Activated CD8-positive, alpha-beta memory T cell treated with anti-CD3 and anti-CD28 coated beads, Interleukin-2, amount 10 ng/mL, durations not matched to agents 7 days and 5 days (primary cell): ENCODE measurements at regions not wholly inside any gene's neighbourhood (a gene's known extent, or its start where the extent isn't known, plus 50 kb on each side); places are given as distances from the start of the nearest gene placed in this dataset.

ENCODE experiments used
- ATAC-seq: fragments of 150-1000 bp; cut with Tn5 transposase; one replicate; pipeline ENCODE4 v1.10.0; 2021; ENCODE audit warnings: moderate library complexity
- CTCF ChIA-PET: fragments of 350-600 bp; sonication (Branson Sonifier 250); formaldehyde crosslinking; loops from one replicate; lab custom pipeline; 2021; ENCODE audit warnings: antibody characterized with exemption; lab: Charles Lee
- DNase-seq: peaks from one replicate; pipeline ENCODE4 v3.0.0-alpha.2; 2020
- H3K27ac Mint-ChIP-seq: one replicate; pipeline ENCODE4 v1.8.0; 2021; ENCODE audit warnings: mild to moderate bottlenecking, mixed read lengths
- H3K27me3 Mint-ChIP-seq: one replicate; pipeline ENCODE4 v1.8.0; 2021; ENCODE audit warnings: mixed read lengths
- H3K36me3 Mint-ChIP-seq: one replicate; pipeline ENCODE4 v1.8.0; 2021; ENCODE audit warnings: mild to moderate bottlenecking, mixed read lengths
- H3K4me1 Mint-ChIP-seq: one replicate; pipeline ENCODE4 v1.8.0; 2021; ENCODE audit warnings: mixed read lengths
- H3K4me3 Mint-ChIP-seq: one replicate; pipeline ENCODE4 v1.8.0; 2021; ENCODE audit warnings: mild to moderate bottlenecking, moderate library complexity, mixed read lengths
- H3K9me3 Mint-ChIP-seq: one replicate; pipeline ENCODE4 v1.8.0; 2022; ENCODE audit warnings: low read depth, mixed read lengths

- no peaks in the 10 kb centered on the region for H3K9me3 Mint-ChIP-seq
- no peaks in the 10 kb centered on the region for H3K36me3 Mint-ChIP-seq
- ATAC-seq: no peak
- peak; percentile 25 for DNase-seq
- H3K27me3 Mint-ChIP-seq: no peaks in the 10 kb centered on the region
- CTCF ChIA-PET: no interaction called here
- H3K27ac Mint-ChIP-seq: no peak overlapping the region
- no peak overlapping the region for H3K4me3 Mint-ChIP-seq
- H3K4me1 Mint-ChIP-seq: no peaks in the 10 kb centered on the region
Observed at GRCh38 chr13:111912991-111913760, 153.8 kb upstream of the SOX1 start.

GRCh38 chr13:111913761-111914140 is 153.2 kb upstream of the SOX1 start:
- DNase-seq (peak; percentile 25), ATAC-seq (no peak)
- Mint-ChIP-seq H3K9me3 (no peaks in the 10 kb centered on the region), H3K36me3 (no peaks in the 10 kb centered on the region), H3K27me3 (no peaks in the 10 kb centered on the region), H3K27ac (no peak overlapping the region), H3K4me3 (no peak overlapping the region), H3K4me1 (no peaks in the 10 kb centered on the region)
- CTCF ChIA-PET: no interaction called here

- ATAC-seq (no peak), DNase-seq (peak; percentile 7)
- Mint-ChIP-seq H3K27ac (no peak overlapping the region), H3K4me3 (no peak overlapping the region), H3K36me3 (no peaks in the 10 kb centered on the region), H3K9me3 (no peaks in the 10 kb centered on the region), H3K27me3 (no peaks in the 10 kb centered on the region), H3K4me1 (no peaks in the 10 kb centered on the region)
- CTCF ChIA-PET: no interaction called here
Observed at GRCh38 chr13:111914241-111915103, 152.5 kb upstream of the SOX1 start.

- Mint-ChIP-seq H3K36me3 (no peaks in the 10 kb centered on the region), H3K4me3 (no peak overlapping the region), H3K27me3 (no peaks in the 10 kb centered on the region), H3K9me3 (no peaks in the 10 kb centered on the region), H3K27ac (no peak overlapping the region), H3K4me1 (no peaks in the 10 kb centered on the region)
- DNase-seq (peak; percentile 22), ATAC-seq (no peak)
- CTCF ChIA-PET: no interaction called here
Observed at GRCh38 chr13:111915104-111915551, 151.8 kb upstream of the SOX1 start.

GRCh38 chr13:111916201-111916600 is 150.7 kb upstream of the SOX1 start:
- Mint-ChIP-seq H3K4me1 (no peaks in the 10 kb centered on the region), H3K27ac (no peak overlapping the region), H3K9me3 (no peaks in the 10 kb centered on the region), H3K27me3 (no peaks in the 10 kb centered on the region), H3K4me3 (no peak overlapping the region), H3K36me3 (no peaks in the 10 kb centered on the region)
- peak; percentile 19 for DNase-seq
- no peak for ATAC-seq
- CTCF ChIA-PET: no interaction called here

GRCh38 chr13:111917086-111917485 is 149.9 kb upstream of the SOX1 start:
- Mint-ChIP-seq H3K4me3 (no peak overlapping the region), H3K4me1 (no peaks in the 10 kb centered on the region), H3K36me3 (no peaks in the 10 kb centered on the region), H3K9me3 (no peaks in the 10 kb centered on the region), H3K27ac (no peak overlapping the region), H3K27me3 (no peaks in the 10 kb centered on the region)
- no peak for ATAC-seq
- DNase-seq: no peak
- CTCF ChIA-PET: no interaction called here

GRCh38 chr13:111917901-111918300 is 149.0 kb upstream of the SOX1 start:
- ATAC-seq (no peak), DNase-seq (no peak)
- Mint-ChIP-seq H3K27me3 (no peaks in the 10 kb centered on the region), H3K36me3 (no peaks in the 10 kb centered on the region), H3K27ac (no peak overlapping the region), H3K4me3 (no peak overlapping the region), H3K9me3 (no peaks in the 10 kb centered on the region), H3K4me1 (no peaks in the 10 kb centered on the region)
- CTCF ChIA-PET: no interaction called here

- no peak overlapping the region for H3K27ac Mint-ChIP-seq
- CTCF ChIA-PET: no interaction called here
- no peak for ATAC-seq
Observed at GRCh38 chr13:111919286-111919685, 147.7 kb upstream of the SOX1 start.

GRCh38 chr13:111919849-111920248 is 147.1 kb upstream of the SOX1 start:
- ATAC-seq: no peak
- H3K4me1 Mint-ChIP-seq: no peaks in the 10 kb centered on the region
- no peak overlapping the region for H3K27ac Mint-ChIP-seq
- DNase-seq: no peak
- H3K36me3 Mint-ChIP-seq: no peaks in the 10 kb centered on the region
- CTCF ChIA-PET: no interaction called here
- no peaks in the 10 kb centered on the region for H3K9me3 Mint-ChIP-seq
- H3K27me3 Mint-ChIP-seq: no peaks in the 10 kb centered on the region
- no peak overlapping the region for H3K4me3 Mint-ChIP-seq

More at GRCh38 chr13:111919286-111919685, 147.7 kb upstream of the SOX1 start:
- H3K27me3 Mint-ChIP-seq: no peaks in the 10 kb centered on the region
- H3K4me1 Mint-ChIP-seq: no peaks in the 10 kb centered on the region
- no peaks in the 10 kb centered on the region for H3K36me3 Mint-ChIP-seq
- no peaks in the 10 kb centered on the region for H3K9me3 Mint-ChIP-seq
- no peak for DNase-seq
- no peak overlapping the region for H3K4me3 Mint-ChIP-seq

GRCh38 chr13:111920306-111920931 is 146.5 kb upstream of the SOX1 start:
- no peak overlapping the region for H3K4me3 Mint-ChIP-seq
- no peaks in the 10 kb centered on the region for H3K9me3 Mint-ChIP-seq
- no peaks in the 10 kb centered on the region for H3K36me3 Mint-ChIP-seq
- CTCF ChIA-PET: no interaction called here
- DNase-seq: no peak
- H3K27ac Mint-ChIP-seq: no peak overlapping the region
- ATAC-seq: no peak
- H3K27me3 Mint-ChIP-seq: no peaks in the 10 kb centered on the region
- H3K4me1 Mint-ChIP-seq: no peaks in the 10 kb centered on the region

- H3K4me3 Mint-ChIP-seq: no peak overlapping the region
- ATAC-seq: no peak
Observed at GRCh38 chr13:111920932-111921705, 145.8 kb upstream of the SOX1 start.

GRCh38 chr13:111922086-111922485 is 144.9 kb upstream of the SOX1 start:
- Mint-ChIP-seq H3K36me3 (no peaks in the 10 kb centered on the region), H3K9me3 (no peaks in the 10 kb centered on the region), H3K27me3 (no peaks in the 10 kb centered on the region), H3K4me1 (no peaks in the 10 kb centered on the region), H3K4me3 (no peak overlapping the region), H3K27ac (no peak overlapping the region)
- CTCF ChIA-PET: no interaction called here
- no peak for DNase-seq
- no peak for ATAC-seq

More at GRCh38 chr13:111920932-111921705, 145.8 kb upstream of the SOX1 start:
- CTCF ChIA-PET: no interaction called here
- no peaks in the 10 kb centered on the region for H3K4me1 Mint-ChIP-seq
- H3K9me3 Mint-ChIP-seq: no peaks in the 10 kb centered on the region
- no peaks in the 10 kb centered on the region for H3K27me3 Mint-ChIP-seq
- DNase-seq: no peak
- H3K36me3 Mint-ChIP-seq: no peaks in the 10 kb centered on the region
- H3K27ac Mint-ChIP-seq: no peak overlapping the region

- DNase-seq (no peak), ATAC-seq (no peak)
- Mint-ChIP-seq H3K27ac (no peak overlapping the region), H3K4me1 (no peaks in the 10 kb centered on the region), H3K9me3 (no peaks in the 10 kb centered on the region), H3K36me3 (no peaks in the 10 kb centered on the region), H3K4me3 (no peak overlapping the region), H3K27me3 (no peaks in the 10 kb centered on the region)
- CTCF ChIA-PET: no interaction called here
Observed at GRCh38 chr13:111923439-111923838, 143.5 kb upstream of the SOX1 start.
